ENCODE measurements at regions not wholly inside any gene's neighbourhood (a gene's known extent, or its start where the extent isn't known, plus 50 kb on each side); places are given as distances from the start of the nearest gene placed in this dataset.

GRCh38 chr11:71311176-71311925 lies 59.0 kb upstream of the SHANK2 start:
- H3K36me3 ChIP-seq, result no peaks in the 10 kb centered on the region
- no peak for TF ChIP-seq CTCF (IDR thresholded peaks at IDR 0.05)
- no peaks in the 10 kb centered on the region for H3K27me3 ChIP-seq
- no peak for ATAC-seq
- no peak overlapping the region for H3K4me3 ChIP-seq
- no peak overlapping the region for H3K27ac ChIP-seq
- DNase-seq, result peak; percentile 50
- no peaks in the 10 kb centered on the region for H3K4me1 ChIP-seq
- intact Hi-C loops (cut with DNase I), result no loop called here
- no peaks in the 10 kb centered on the region for H3K9me3 ChIP-seq

GRCh38 chr11:71310184-71310583 lies 57.8 kb upstream of the SHANK2 start:
- no peak overlapping the region for H3K27ac ChIP-seq
- intact Hi-C loops (cut with DNase I), result no loop called here
- no peak for TF ChIP-seq CTCF (IDR thresholded peaks at IDR 0.05)
- no peaks in the 10 kb centered on the region for H3K9me3 ChIP-seq
- H3K27me3 ChIP-seq, result no peaks in the 10 kb centered on the region
- DNase-seq (peak; percentile 12), ATAC-seq (no peak)
- H3K4me3 ChIP-seq, result no peak overlapping the region
- no peaks in the 10 kb centered on the region for H3K36me3 ChIP-seq
- no peaks in the 10 kb centered on the region for H3K4me1 ChIP-seq

- intact Hi-C loops (cut with DNase I), result no loop called here
- no peaks in the 10 kb centered on the region for H3K36me3 ChIP-seq
- H3K9me3 ChIP-seq, result no peaks in the 10 kb centered on the region
- no peaks in the 10 kb centered on the region for H3K27me3 ChIP-seq
- ATAC-seq, result no peak
- H3K4me1 ChIP-seq, result no peaks in the 10 kb centered on the region
- DNase-seq, result peak; percentile 19
- no peak overlapping the region for H3K27ac ChIP-seq
- no peak for TF ChIP-seq CTCF (IDR thresholded peaks at IDR 0.05)
- no peak overlapping the region for H3K4me3 ChIP-seq
Observed at GRCh38 chr11:71309611-71310010, 57.2 kb upstream of the SHANK2 start.

GRCh38 chr11:71309181-71309580 lies 56.8 kb upstream of the SHANK2 start:
- Histone ChIP-seq H3K4me1 (no peaks in the 10 kb centered on the region), H3K36me3 (no peaks in the 10 kb centered on the region), H3K9me3 (no peaks in the 10 kb centered on the region), H3K4me3 (no peak overlapping the region), H3K27me3 (no peaks in the 10 kb centered on the region), H3K27ac (no peak overlapping the region)
- no peak for TF ChIP-seq CTCF (IDR thresholded peaks at IDR 0.05)
- ATAC-seq, result no peak
- intact Hi-C loops (cut with DNase I), result no loop called here
- peak; percentile 26 for DNase-seq

- Histone ChIP-seq H3K27ac (no peak overlapping the region), H3K4me1 (no peaks in the 10 kb centered on the region), H3K4me3 (no peak overlapping the region), H3K27me3 (no peaks in the 10 kb centered on the region), H3K9me3 (no peaks in the 10 kb centered on the region), H3K36me3 (no peaks in the 10 kb centered on the region)
- ATAC-seq (no peak), DNase-seq (peak; percentile 15)
- intact Hi-C loops (cut with DNase I), result no loop called here
- TF ChIP-seq CTCF (IDR thresholded peaks at IDR 0.05), result no peak
Observed at GRCh38 chr11:71307811-71308645, 55.7 kb upstream of the SHANK2 start.
